SH-SY5Y (cell line): ENCODE measurements at regions not wholly inside any gene's neighbourhood (a gene's known extent, or its start where the extent isn't known, plus 50 kb on each side); places are given as distances from the start of the nearest gene placed in this dataset.

Experiments
- GATA2 ChIP-seq: IDR thresholded peaks from 2 replicates; pipeline ENCODE4 v1.6.1; 2011; ENCODE audit warnings: mild to moderate bottlenecking, low read depth, low read length
- GATA3 ChIP-seq: IDR thresholded peaks from 2 replicates; pipeline ENCODE4 v1.6.1; 2011; ENCODE audit warnings: low read depth, mild to moderate bottlenecking, low read length, moderate library complexity

- TF ChIP-seq GATA2: no peak
- no peak for TF ChIP-seq GATA3
These were observed 176.9 kb downstream of the RFPL4B start for GRCh38 chr6:112524071-112524470.
